HEK293 (cell line): ENCODE measurements at regions not wholly inside any gene's neighbourhood (a gene's known extent, or its start where the extent isn't known, plus 50 kb on each side); places are given as distances from the start of the nearest gene placed in this dataset.

ENCODE experiments used
- CTCF ChIA-PET: fragments of 350-600 bp; formaldehyde crosslinking; extraction: SDS; loops from one replicate; lab custom pipeline; 2021; ENCODE audit warnings: antibody characterized with exemption; lab: Yijun Ruan, JAX
- POLR2A ChIA-PET: fragments of 300-600 bp; formaldehyde crosslinking; extraction: SDS; loops from one replicate; lab custom pipeline; 2020; ENCODE audit warnings: antibody characterized with exemption, inconsistent platforms; lab: Yijun Ruan, JAX
- H3K27ac ChIP-seq: fragments of 200-500 bp; sonication (Bioruptor generic); 2 replicates; pipeline ENCODE4 v1.5.1; 2014; ENCODE audit warnings: low read depth, low read length, control low read depth, inconsistent platforms; ENCODE audit errors: extremely low read depth
- H3K36me3 ChIP-seq, 2 experiments: fragments of 200-500 bp in 1 of 2; sonication (Bioruptor generic) in 1 of 2; 1 replicate in 1 of 2; 2 replicates in 1 of 2; pipeline ENCODE4 v1.5.1; 2014 to 2017; ENCODE audit warnings: inconsistent platforms in 2 of 2, low read length in 2 of 2; ENCODE audit not compliant: control insufficient read depth in 2 of 2, insufficient read depth in 1 of 2
- H3K4me1 ChIP-seq: fragments of 200-500 bp; sonication (Bioruptor generic); 2 replicates; pipeline ENCODE4 v1.5.1; 2014; ENCODE audit warnings: mild to moderate bottlenecking, low read length, inconsistent platforms; ENCODE audit not compliant: control insufficient read depth, insufficient read depth
- H3K4me3 ChIP-seq: 2 replicates; pipeline ENCODE4 v1.5.1; 2011; ENCODE audit warnings: low read depth, mild to moderate bottlenecking, control low read depth, low read length, moderate library complexity
- H3K9me3 ChIP-seq: fragments of 200-500 bp; sonication (Bioruptor generic); 2 replicates; pipeline ENCODE4 v1.5.1; 2014; ENCODE audit warnings: low read depth, low read length, inconsistent platforms; ENCODE audit not compliant: control insufficient read depth, insufficient read depth
- FEZF1 ChIP-seq: fragments of 450-650 bp; formaldehyde crosslinking; IDR thresholded peaks from 2 replicates; pipeline ENCODE4 v1.5.1; 2016; ENCODE audit warnings: missing biosample characterization, missing genetic modification characterization
- IKZF3 ChIP-seq: fragments of 450-650 bp; IDR thresholded peaks from 2 replicates; pipeline ENCODE4 v1.5.0; 2018; ENCODE audit warnings: missing biosample characterization, mild to moderate bottlenecking, missing genetic modification characterization, moderate library complexity
- KLF9 ChIP-seq: fragments of 450-650 bp; formaldehyde crosslinking; IDR thresholded peaks from 2 replicates; pipeline ENCODE4 v1.5.1; 2016; ENCODE audit warnings: missing biosample characterization, missing genetic modification characterization, low read depth
- SETDB1 ChIP-seq: IDR thresholded peaks from one replicate; pipeline ENCODE4 v1.6.1; 2017; ENCODE audit warnings: mild to moderate bottlenecking, low read length, moderate library complexity, mixed read lengths; ENCODE audit not compliant: insufficient read length
- TRIM28 ChIP-seq: IDR thresholded peaks from 2 replicates; pipeline ENCODE4 v1.6.1; 2011; ENCODE audit warnings: low read length, control low read depth, borderline replicate concordance
- TSHZ1 ChIP-seq: fragments of 450-650 bp; formaldehyde crosslinking; IDR thresholded peaks from 2 replicates; pipeline ENCODE4 v1.5.1; 2016; ENCODE audit warnings: missing biosample characterization, missing genetic modification characterization, borderline replicate concordance
- WT1 ChIP-seq: fragments of 450-650 bp; formaldehyde crosslinking; IDR thresholded peaks from 2 replicates; pipeline ENCODE4 v1.5.1; 2016; ENCODE audit warnings: missing biosample characterization, missing genetic modification characterization
- ZFP3 ChIP-seq: fragments of 450-650 bp; formaldehyde crosslinking; IDR thresholded peaks from 2 replicates; pipeline ENCODE4 v1.5.1; 2016; ENCODE audit warnings: low read depth, missing biosample characterization, missing genetic modification characterization
- ZFP69B ChIP-seq: fragments of 450-650 bp; formaldehyde crosslinking; IDR thresholded peaks from 2 replicates; pipeline ENCODE4 v1.5.1; 2016; ENCODE audit warnings: missing biosample characterization, missing genetic modification characterization
- ZNF114 ChIP-seq: fragments of 450-650 bp; formaldehyde crosslinking; IDR thresholded peaks from 2 replicates; pipeline ENCODE4 v1.5.0; 2017; ENCODE audit warnings: missing biosample characterization, missing genetic modification characterization
- ZNF223 ChIP-seq: fragments of 450-650 bp; formaldehyde crosslinking; IDR thresholded peaks from 2 replicates; pipeline ENCODE4 v1.5.1; 2016; ENCODE audit warnings: missing biosample characterization, missing genetic modification characterization
- ZNF292 ChIP-seq: fragments of 450-650 bp; formaldehyde crosslinking; IDR thresholded peaks from 2 replicates; pipeline ENCODE4 v1.5.1; 2016; ENCODE audit warnings: low read depth, missing biosample characterization, missing genetic modification characterization, borderline replicate concordance
- ZNF404 ChIP-seq: fragments of 450-650 bp; formaldehyde crosslinking; IDR thresholded peaks from 2 replicates; pipeline ENCODE4 v1.5.1; 2017; ENCODE audit warnings: missing biosample characterization, missing genetic modification characterization
- ZNF416 ChIP-seq: fragments of 450-650 bp; formaldehyde crosslinking; IDR thresholded peaks from 2 replicates; pipeline ENCODE4 v1.5.1; 2016; ENCODE audit warnings: missing biosample characterization, missing genetic modification characterization
- ZNF426 ChIP-seq: fragments of 450-650 bp; formaldehyde crosslinking; IDR thresholded peaks from 2 replicates; pipeline ENCODE4 v1.5.1; 2017; ENCODE audit warnings: missing biosample characterization, missing genetic modification characterization, mild to moderate bottlenecking, inconsistent platforms, moderate library complexity
- ZNF549 ChIP-seq: fragments of 450-650 bp; IDR thresholded peaks from 2 replicates; pipeline ENCODE4 v1.5.1; 2018; ENCODE audit warnings: missing biosample characterization, missing genetic modification characterization, mild to moderate bottlenecking, inconsistent platforms, moderate library complexity
- ZNF555 ChIP-seq: fragments of 450-650 bp; formaldehyde crosslinking; conservative IDR thresholded peaks from 2 replicates; pipeline ENCODE4 v1.5.1; 2017; ENCODE audit warnings: missing biosample characterization, mild to moderate bottlenecking, missing genetic modification characterization, inconsistent platforms
- ZNF623 ChIP-seq: fragments of 450-650 bp; formaldehyde crosslinking; IDR thresholded peaks from 2 replicates; pipeline ENCODE4 v1.5.1; 2016; ENCODE audit warnings: missing biosample characterization, missing genetic modification characterization
- ZNF76 ChIP-seq: fragments of 450-650 bp; formaldehyde crosslinking; IDR thresholded peaks from 2 replicates; pipeline ENCODE4; 2016; ENCODE audit warnings: low read depth, missing biosample characterization, missing genetic modification characterization, borderline replicate concordance
- TF ChIP-seq, protein P1 (sequence below): fragments of 450-650 bp; formaldehyde crosslinking; IDR thresholded peaks from 2 replicates; pipeline ENCODE4 v1.5.1; 2017; ENCODE audit warnings: missing biosample characterization, missing genetic modification characterization
- TF ChIP-seq, protein P2 (sequence below): fragments of 450-650 bp; formaldehyde crosslinking; IDR thresholded peaks from 2 replicates; pipeline ENCODE4 v1.5.1; 2017; ENCODE audit warnings: missing biosample characterization, missing genetic modification characterization

GRCh38 chr15:94930960-94931359, 699.6 kb downstream of the MCTP2 start:
- CTCF ChIA-PET = interaction anchor here (0.6 kb wide), 1 partner anchor 64 kb away, joined by 3 read pairs; no protein-coding TSS in a partner anchor
- H3K4me3 ChIP-seq = no peak overlapping the region
- no peak overlapping the region for H3K27ac ChIP-seq
- H3K4me1 ChIP-seq = no peaks in the 10 kb centered on the region
- H3K9me3 ChIP-seq = no peaks in the 10 kb centered on the region
- no peaks in the 10 kb centered on the region for H3K36me3 ChIP-seq
- TF ChIP-seq FEZF1 = no peak
- no peak for TF ChIP-seq ZFP69B
- no peak for TF ChIP-seq ZNF416 (tag by site-specific recombination)
- no peak for TF ChIP-seq KLF9 (tag by site-specific recombination)
- TF ChIP-seq ZNF549 (tag by site-specific recombination) = no peak
- no peak for TF ChIP-seq ZNF426 (tag by site-specific recombination)
- TF ChIP-seq TSHZ1 (tag by site-specific recombination) = no peak
- TF ChIP-seq, protein P1, sequence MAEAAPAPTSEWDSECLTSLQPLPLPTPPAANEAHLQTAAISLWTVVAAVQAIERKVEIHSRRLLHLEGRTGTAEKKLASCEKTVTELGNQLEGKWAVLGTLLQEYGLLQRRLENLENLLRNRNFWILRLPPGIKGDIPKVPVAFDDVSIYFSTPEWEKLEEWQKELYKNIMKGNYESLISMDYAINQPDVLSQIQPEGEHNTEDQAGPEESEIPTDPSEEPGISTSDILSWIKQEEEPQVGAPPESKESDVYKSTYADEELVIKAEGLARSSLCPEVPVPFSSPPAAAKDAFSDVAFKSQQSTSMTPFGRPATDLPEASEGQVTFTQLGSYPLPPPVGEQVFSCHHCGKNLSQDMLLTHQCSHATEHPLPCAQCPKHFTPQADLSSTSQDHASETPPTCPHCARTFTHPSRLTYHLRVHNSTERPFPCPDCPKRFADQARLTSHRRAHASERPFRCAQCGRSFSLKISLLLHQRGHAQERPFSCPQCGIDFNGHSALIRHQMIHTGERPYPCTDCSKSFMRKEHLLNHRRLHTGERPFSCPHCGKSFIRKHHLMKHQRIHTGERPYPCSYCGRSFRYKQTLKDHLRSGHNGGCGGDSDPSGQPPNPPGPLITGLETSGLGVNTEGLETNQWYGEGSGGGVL (tag by site-specific recombination) = no peak
- TF ChIP-seq, all 188 proteins: peak for 0
- POLR2A ChIA-PET = no interaction called here

DNA sequence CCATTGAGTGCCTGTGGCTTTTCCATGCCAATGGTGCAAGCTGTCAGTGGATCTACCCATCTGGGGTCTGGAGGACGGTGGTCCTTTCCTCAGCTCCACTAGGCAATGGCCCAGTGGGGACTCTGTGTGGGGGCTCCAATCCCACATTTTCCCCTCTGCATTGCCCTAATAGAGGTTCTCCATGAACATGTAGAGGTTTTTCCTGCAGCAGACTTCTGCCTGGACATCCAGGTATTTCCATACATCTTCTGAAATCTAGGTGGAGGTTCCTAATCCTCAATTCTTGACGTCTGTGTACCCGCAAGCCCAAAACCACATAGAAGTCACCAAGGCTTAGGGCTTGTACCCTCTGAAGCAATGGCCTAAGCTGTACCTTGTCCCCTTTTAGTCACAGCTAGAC, 703.1 kb downstream of the MCTP2 start:
- ChIA-PET CTCF (no interaction called here), POLR2A (no interaction called here)
- no peaks in the 10 kb centered on the region for H3K4me1 ChIP-seq
- H3K36me3 ChIP-seq = no peaks in the 10 kb centered on the region
- TF ChIP-seq ZNF426 (tag by site-specific recombination) (no peak), ZNF404 (tag by site-specific recombination) (no peak), ZNF114 (tag by site-specific recombination) (no peak), ZNF223 (no peak), ZNF76 (tag by site-specific recombination) (no peak), SETDB1 (peak; percentile 16), ZNF292 (no peak)
- TF ChIP-seq, protein P2, sequence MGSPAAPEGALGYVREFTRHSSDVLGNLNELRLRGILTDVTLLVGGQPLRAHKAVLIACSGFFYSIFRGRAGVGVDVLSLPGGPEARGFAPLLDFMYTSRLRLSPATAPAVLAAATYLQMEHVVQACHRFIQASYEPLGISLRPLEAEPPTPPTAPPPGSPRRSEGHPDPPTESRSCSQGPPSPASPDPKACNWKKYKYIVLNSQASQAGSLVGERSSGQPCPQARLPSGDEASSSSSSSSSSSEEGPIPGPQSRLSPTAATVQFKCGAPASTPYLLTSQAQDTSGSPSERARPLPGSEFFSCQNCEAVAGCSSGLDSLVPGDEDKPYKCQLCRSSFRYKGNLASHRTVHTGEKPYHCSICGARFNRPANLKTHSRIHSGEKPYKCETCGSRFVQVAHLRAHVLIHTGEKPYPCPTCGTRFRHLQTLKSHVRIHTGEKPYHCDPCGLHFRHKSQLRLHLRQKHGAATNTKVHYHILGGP (tag by site-specific recombination) = no peak
- H3K4me3 ChIP-seq = no peak overlapping the region
- no peak overlapping the region for H3K27ac ChIP-seq
- no peaks in the 10 kb centered on the region for H3K9me3 ChIP-seq

GRCh38 chr15:94937242-94937641, 705.9 kb downstream of the MCTP2 start:
- TF ChIP-seq ZNF623 (tag by site-specific recombination) = no peak
- no peak for TF ChIP-seq WT1
- no peak for TF ChIP-seq ZNF555 (tag by site-specific recombination)
- TF ChIP-seq ZFP3 (tag by site-specific recombination) = no peak
- TF ChIP-seq TRIM28 = no peak
- no peak for TF ChIP-seq IKZF3 (tag by site-specific recombination)
- TF ChIP-seq, all 188 proteins: peak for 0
- POLR2A ChIA-PET = no interaction called here
- Histone ChIP-seq H3K4me1 (no peaks in the 10 kb centered on the region), H3K4me3 (no peak overlapping the region), H3K36me3 (no peaks in the 10 kb centered on the region), H3K27ac (no peak overlapping the region), H3K9me3 (no peaks in the 10 kb centered on the region)
- CTCF ChIA-PET = no interaction called here
